CD4-positive, alpha-beta T cell treated with Interleukin-10 for 1 hour (primary cell): ENCODE measurements at regions not wholly inside any gene's neighbourhood (a gene's known extent, or its start where the extent isn't known, plus 50 kb on each side); places are given as distances from the start of the nearest gene placed in this dataset.
"Not testable (repeated sequence)": the region's sequence is repeated elsewhere in the genome, so short reads cannot be mapped to it uniquely, and the experiment has no call there.

Experiments
- DNase-seq: peaks from one replicate; pipeline ENCODE4 v3.0.0-alpha.2; 2020

- no peak for DNase-seq
These were observed 212.0 kb downstream of the DEPDC1B start for GRCh38 chr5:60487885-60488442.

DNA sequence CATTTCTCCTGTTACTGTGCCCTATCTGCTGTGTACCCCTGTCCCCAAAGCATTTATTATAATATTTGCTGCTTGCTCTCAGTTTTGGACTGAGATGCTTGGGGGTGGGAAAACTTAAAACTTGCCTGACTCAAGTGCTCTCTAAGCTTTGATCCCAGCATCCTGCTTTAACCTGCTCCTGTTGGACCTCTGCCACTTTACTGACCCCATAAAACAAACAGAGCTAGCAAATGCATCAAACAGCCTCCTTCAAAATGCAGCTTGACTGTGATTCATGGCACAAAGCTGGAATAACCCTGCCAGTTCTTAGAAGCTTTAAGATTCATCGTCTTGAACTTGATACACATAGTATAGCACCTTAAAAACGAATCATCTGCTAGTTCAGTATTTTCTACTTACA lies 212.5 kb downstream of the DEPDC1B start:
- no peak for DNase-seq

- no peak for DNase-seq
These were observed 214.6 kb downstream of the DEPDC1B start for GRCh38 chr5:60485361-60485760.

GRCh38 chr5:60483050-60483449 lies 216.9 kb downstream of the DEPDC1B start:
- no peak for DNase-seq

GRCh38 chr5:60482301-60482700 lies 217.7 kb downstream of the DEPDC1B start:
- no peak for DNase-seq

DNA sequence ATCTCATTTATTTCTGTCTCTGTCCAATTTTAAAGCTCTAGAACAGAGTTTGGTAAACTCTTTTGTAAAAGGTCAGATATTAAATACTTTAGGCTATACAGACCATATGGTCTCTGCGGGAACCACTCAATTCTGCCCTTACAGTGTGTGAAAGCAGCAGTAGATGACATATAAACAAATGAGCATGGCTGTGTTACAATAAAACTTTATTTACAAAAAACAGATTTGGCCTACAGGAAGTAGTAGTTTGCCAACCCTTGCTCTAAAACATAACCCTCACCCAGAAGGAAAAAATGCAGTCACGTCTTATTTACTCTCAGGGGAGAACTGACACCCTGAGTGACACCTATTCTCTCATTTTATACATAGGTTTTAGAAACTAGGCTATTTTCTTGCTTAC lies 220.4 kb downstream of the DEPDC1B start:
- DNase-seq = no peak

DNA sequence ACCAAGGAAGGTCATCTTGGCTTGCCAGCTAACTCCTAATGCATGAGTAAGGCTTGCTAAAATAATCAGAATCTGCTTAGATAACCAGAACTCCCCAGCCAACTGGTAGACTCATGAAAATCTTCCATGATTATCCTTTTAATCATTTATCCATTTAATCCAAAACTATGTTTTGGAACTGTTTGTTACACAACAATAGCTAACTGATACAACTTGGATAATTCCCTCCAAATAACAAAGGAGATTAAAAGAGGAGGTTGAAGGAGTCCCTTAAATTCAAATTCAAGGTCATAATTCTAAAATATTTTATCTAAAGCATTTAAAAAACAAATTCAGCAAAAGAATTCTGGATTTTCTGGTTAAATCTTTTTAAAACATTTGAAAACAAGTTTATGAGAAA lies 222.1 kb downstream of the DEPDC1B start:
- no peak for DNase-seq

- DNase-seq = no peak
These were observed 226.3 kb downstream of the DEPDC1B start for GRCh38 chr5:60473654-60474053.

GRCh38 chr5:60473027-60473426 lies 226.9 kb downstream of the DEPDC1B start:
- DNase-seq = not testable (repeated sequence)

GRCh38 chr5:60470881-60471280 lies 229.1 kb downstream of the DEPDC1B start:
- DNase-seq = no peak

- DNase-seq = no peak
These were observed 230.7 kb downstream of the DEPDC1B start for GRCh38 chr5:60469286-60469685.

- no peak for DNase-seq
These were observed 236.6 kb downstream of the DEPDC1B start for GRCh38 chr5:60463179-60463868.

DNA sequence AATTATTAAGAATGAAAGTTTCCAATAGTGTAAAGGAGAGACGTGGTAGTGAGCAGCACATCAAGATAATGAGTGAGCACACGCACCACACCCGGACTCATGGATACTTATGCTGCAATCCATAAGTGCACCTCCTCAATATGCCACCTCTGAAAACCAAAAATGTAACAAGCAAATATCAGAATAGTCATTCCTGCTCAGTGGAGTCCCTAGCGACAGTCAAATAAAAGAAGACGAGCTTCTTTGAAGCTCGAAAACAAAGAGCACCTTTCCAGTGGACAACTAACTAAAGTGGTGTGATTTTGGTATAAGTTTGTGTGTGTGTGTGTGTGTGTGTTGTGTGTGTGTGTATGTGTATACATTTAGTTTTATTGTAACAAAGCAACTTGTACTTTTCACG lies 241.3 kb downstream of the DEPDC1B start:
- DNase-seq = no peak

DNA sequence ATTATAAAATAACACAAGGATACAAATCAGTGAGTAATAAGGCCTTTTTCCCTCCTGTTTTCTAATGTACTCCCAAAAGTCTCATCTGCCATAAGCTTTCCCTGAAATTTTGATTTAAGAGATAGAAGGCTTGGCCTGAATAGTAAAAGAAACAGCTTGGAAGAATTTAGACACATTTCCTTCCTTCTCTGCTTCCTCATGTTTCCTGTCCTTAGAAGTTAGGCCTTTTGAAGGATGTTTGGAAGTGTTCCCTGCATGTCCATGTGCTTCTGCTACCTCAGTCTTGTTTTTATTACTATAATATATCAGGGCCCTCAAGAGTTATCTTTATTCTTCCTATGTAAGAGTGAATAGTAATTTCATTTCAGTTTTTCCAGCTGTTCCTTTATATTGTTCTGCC lies 242.7 kb downstream of the DEPDC1B start:
- DNase-seq = no peak

GRCh38 chr5:60455589-60455988 lies 244.4 kb downstream of the DEPDC1B start:
- no peak for DNase-seq

GRCh38 chr5:60454277-60454676 lies 245.7 kb downstream of the DEPDC1B start:
- DNase-seq = not testable (repeated sequence)

DNA sequence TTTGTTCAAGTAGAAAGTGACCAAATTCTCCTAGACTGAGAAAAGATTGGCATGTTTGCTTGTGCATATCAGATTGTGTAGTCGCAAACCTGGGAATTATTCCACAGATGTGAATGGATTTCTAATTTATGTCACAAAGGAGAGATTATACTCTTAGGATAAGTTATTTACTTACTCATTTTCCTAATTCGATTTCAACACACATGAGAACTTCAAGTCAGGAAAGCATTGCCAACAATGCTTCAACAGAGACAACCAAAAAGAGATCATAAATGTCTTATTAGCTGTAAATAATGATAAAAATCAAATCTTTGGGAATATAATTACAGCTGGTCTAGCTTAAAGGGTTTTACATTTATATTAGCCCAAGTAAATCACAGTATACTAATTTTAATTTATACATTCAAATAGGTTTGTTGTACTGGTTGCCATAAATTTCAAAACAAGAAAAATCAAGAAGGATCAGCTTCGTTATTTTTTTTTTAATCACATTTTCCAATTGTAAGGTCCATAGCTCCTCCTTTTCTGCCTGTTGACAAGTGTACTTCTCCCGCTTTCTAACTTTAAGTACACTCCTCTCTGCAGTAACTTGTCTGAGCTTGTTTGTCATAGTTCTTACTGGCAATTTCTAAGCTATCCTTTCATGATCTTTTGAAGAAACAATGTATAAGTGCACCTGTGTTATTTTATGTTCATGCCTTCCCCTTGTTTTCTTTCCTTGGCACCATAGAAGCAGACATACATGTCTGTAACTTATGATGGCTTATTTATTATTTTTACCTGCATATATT lies 246.6 kb downstream of the DEPDC1B start:
- no peak for DNase-seq

GRCh38 chr5:60448600-60448999 lies 251.4 kb downstream of the DEPDC1B start:
- no peak for DNase-seq

DNA sequence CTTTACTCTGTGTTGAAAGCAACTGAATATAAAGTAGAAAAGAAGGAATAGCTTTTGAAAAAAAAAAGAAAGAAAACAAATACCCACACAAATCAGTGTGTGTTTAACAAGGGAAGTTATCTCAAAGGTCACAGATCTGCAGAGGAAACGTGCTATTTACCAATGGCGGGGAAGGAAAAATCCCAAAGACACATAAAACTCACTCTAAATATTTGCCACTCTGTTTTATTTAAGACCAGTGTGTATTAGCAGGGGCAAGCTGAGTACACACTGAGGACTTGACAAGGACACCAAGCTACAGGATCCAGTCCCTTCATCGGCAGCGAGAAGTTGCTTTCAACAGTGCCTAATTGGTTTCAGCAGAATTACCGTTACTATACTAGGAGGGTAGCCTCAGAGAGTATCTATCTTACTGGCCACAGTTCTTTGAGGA lies 252.5 kb downstream of the DEPDC1B start:
- DNase-seq = no peak

- DNase-seq = no peak
These were observed 253.0 kb downstream of the DEPDC1B start for GRCh38 chr5:60446917-60447316.

- DNase-seq = no peak
These were observed 254.0 kb downstream of the DEPDC1B start for GRCh38 chr5:60445921-60446320.

GRCh38 chr5:60445427-60445826 lies 254.5 kb downstream of the DEPDC1B start:
- no peak for DNase-seq

- DNase-seq = no peak
These were observed 255.2 kb downstream of the DEPDC1B start for GRCh38 chr5:60444661-60445360.

- no peak for DNase-seq
These were observed 260.4 kb downstream of the DEPDC1B start for GRCh38 chr5:60439552-60439951.
